Lower leg skin (tissue), 4 donors: ENCODE measurements at regions not wholly inside any gene's neighbourhood (a gene's known extent, or its start where the extent isn't known, plus 50 kb on each side); places are given as distances from the start of the nearest gene placed in this dataset.

Source experiments
- DNase-seq, 2 donors: peaks; one replicate each; pipeline ENCODE4 v3.0.0-alpha.2; 2019; ENCODE audit warnings: low spot score in 2 of 2
- H3K4me3 ChIP-seq: fragments of 200-600 bp; sonication (generic); 2 replicates; pipeline ENCODE4 v1.5.1; 2017; ENCODE audit warnings: mild to moderate bottlenecking, low read depth; ENCODE audit not compliant: poor library complexity, severe bottlenecking
- CTCF ChIP-seq, 3 donors: fragments of 450-650 bp; IDR thresholded peaks; one replicate each; pipeline ENCODE4 v1.5.1; 2016; ENCODE audit warnings: antibody characterized with exemption in 3 of 3, mild to moderate bottlenecking in 3 of 3, moderate library complexity in 2 of 3
- POLR2A ChIP-seq, 2 donors: fragments of 450-650 bp; IDR thresholded peaks; one replicate each; pipeline ENCODE4 v1.6.1; 2016 to 2017; ENCODE audit warnings: antibody characterized with exemption in 2 of 2, mild to moderate bottlenecking in 1 of 2, moderate library complexity in 1 of 2
- WGBS, 2 donors: methylation state at CpG; one replicate each; pipeline ENCODE4 v1.1.5; 2018; 5-methylcytosine and 5-hydroxymethylcytosine counted together
- intact Hi-C: fragments of 100-400 bp; cut with DNase I; formaldehyde crosslinking; loops from one replicate; pipeline ENCODE4 v1.15.0; 2023; ENCODE audit warnings: low total_unique reads

DNA sequence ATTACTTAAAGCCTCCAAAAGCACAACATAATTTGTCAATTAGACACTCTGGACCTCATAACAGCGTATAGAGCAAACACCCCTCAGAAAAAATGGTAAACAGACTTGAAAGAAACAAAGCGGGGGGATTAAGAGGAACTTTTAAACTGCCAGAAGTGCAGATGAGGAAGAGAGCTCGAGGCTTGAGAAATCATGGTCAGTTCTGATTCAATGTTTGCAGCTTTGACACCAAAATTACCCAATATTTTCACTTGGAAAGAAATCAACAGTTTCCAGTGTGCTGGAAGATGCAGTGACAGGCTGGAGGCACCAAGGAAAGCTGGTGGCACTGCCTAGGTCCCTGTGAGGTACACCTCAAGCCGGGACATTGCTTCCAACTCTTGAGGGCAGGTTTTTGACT is 180.9 kb upstream of the TOX3 start:
- no peak for TF ChIP-seq POLR2A (IDR thresholded peaks at IDR 0.05)
- TF ChIP-seq CTCF (IDR thresholded peaks at IDR 0.05) = no peak
- 42 to 56% methylated on average over 4 of the region's 4 CpGs for WGBS, 2 donors
- intact Hi-C loops = no loop called here
- no peak overlapping the region for H3K4me3 ChIP-seq
- DNase-seq = no peak

- intact Hi-C loops = no loop called here
- WGBS, 2 donors = 27 to 32% methylated on average over 2 of the region's 2 CpGs
- H3K4me3 ChIP-seq = no peak overlapping the region
These were observed 180.5 kb upstream of the TOX3 start for GRCh38 chr16:52727441-52727840.

GRCh38 chr16:52725461-52725860 is 178.5 kb upstream of the TOX3 start:
- no peak overlapping the region for H3K4me3 ChIP-seq
- 90 to 93% methylated on average over 1 of the region's 1 CpG for WGBS, 2 donors
- no peak for DNase-seq
- intact Hi-C loops = no loop called here
- no peak for TF ChIP-seq CTCF (IDR thresholded peaks at IDR 0.05)
- TF ChIP-seq POLR2A (IDR thresholded peaks at IDR 0.05) = no peak

More at GRCh38 chr16:52727441-52727840, 180.5 kb upstream of the TOX3 start:
- no peak for TF ChIP-seq CTCF (IDR thresholded peaks at IDR 0.05)
- TF ChIP-seq POLR2A (IDR thresholded peaks at IDR 0.05) = no peak
- no peak for DNase-seq

DNA sequence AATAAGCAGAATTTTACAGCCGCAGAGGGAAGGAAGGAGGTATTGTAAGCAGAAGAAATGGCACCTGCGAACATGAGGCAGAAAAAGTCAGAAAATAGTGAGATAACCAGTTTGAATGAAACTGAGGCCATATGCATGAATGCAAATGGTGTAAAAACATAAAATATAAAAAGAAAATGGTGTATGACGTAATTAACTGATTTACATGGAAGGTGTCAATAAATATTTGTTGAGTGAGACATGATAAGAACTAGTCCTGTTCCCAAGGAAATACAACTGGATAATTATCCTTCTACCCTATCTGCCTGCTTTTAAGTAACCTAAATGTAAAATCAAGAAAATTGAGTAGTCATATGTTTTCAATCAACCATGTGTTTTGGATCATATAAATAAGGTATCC is 178.1 kb upstream of the TOX3 start:
- TF ChIP-seq POLR2A (IDR thresholded peaks at IDR 0.05) (no peak), CTCF (IDR thresholded peaks at IDR 0.05) (no peak)
- intact Hi-C loops = no loop called here
- 71 to 77% methylated on average over 3 of the region's 3 CpGs for WGBS, 2 donors
- DNase-seq = no peak
- no peak overlapping the region for H3K4me3 ChIP-seq

GRCh38 chr16:52721331-52721730 is 174.4 kb upstream of the TOX3 start:
- WGBS, 2 donors = 38 to 39% methylated on average over 6 of the region's 6 CpGs
- TF ChIP-seq POLR2A (IDR thresholded peaks at IDR 0.05) (no peak), CTCF (IDR thresholded peaks at IDR 0.05) (no peak)
- no peak overlapping the region for H3K4me3 ChIP-seq
- DNase-seq = no peak
- intact Hi-C loops = no loop called here

DNA sequence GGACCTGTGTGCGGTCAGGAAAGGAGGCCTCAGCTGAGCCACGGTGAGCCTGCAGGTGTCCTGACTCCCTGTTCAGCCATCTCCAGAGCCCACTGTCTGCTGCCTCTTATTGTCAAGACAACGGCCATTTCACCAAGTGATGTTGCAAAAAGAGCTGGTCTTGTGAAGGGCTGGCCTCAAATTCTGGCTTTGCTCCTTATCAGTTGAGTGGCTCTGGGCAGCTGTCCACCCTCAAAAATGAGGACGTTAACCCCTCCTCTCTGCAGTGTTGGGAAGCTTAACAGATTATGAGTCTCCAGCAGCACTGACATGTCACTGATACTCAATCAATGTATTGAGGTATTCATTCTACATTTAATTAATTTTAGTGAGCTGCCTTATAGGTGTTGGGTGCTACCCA is 171.1 kb upstream of the TOX3 start:
- TF ChIP-seq CTCF (IDR thresholded peaks at IDR 0.05) (no peak), POLR2A (IDR thresholded peaks at IDR 0.05) (no peak)
- DNase-seq = no peak
- WGBS, 2 donors = 86 to 88% methylated on average over 4 of the region's 4 CpGs
- intact Hi-C loops = no loop called here
- H3K4me3 ChIP-seq = no peak overlapping the region
